Neural cell (in vitro differentiated cells): ENCODE measurements at regions not wholly inside any gene's neighbourhood (a gene's known extent, or its start where the extent isn't known, plus 50 kb on each side); places are given as distances from the start of the nearest gene placed in this dataset.

ENCODE experiments used
- EP300 ChIP-seq: fragments of 450-650 bp; conservative IDR thresholded peaks from 2 replicates; pipeline ENCODE4 v1.6.1; 2014; ENCODE audit warnings: antibody characterized with exemption, mild to moderate bottlenecking, moderate library complexity; ENCODE audit not compliant: poor library complexity, severe bottlenecking
- EZH2 ChIP-seq: fragments of 200-600, 300-800 bp; shearing (Covaris generic), sonication (generic); IDR thresholded peaks from 2 replicates; pipeline ENCODE4 v1.6.1; 2014; ENCODE audit warnings: antibody characterized with exemption, low read length, borderline replicate concordance, mild to moderate bottlenecking; ENCODE audit not compliant: insufficient read depth, poor library complexity, severe bottlenecking
- MXI1 ChIP-seq: fragments of 450-650 bp; conservative IDR thresholded peaks from 2 replicates; pipeline ENCODE4 v1.6.1; 2014; ENCODE audit warnings: antibody characterized with exemption, mild to moderate bottlenecking; ENCODE audit not compliant: poor library complexity, severe bottlenecking
- POLR2AphosphoS5 ChIP-seq: IDR thresholded peaks from 2 replicates; pipeline ENCODE4 v1.6.1; 2012
- RAD21 ChIP-seq: fragments of 450-650 bp; conservative IDR thresholded peaks from 2 replicates; pipeline ENCODE4 v1.6.1; 2014; ENCODE audit warnings: antibody characterized with exemption, mild to moderate bottlenecking, moderate library complexity
- SMC3 ChIP-seq: fragments of 450-650 bp; conservative IDR thresholded peaks from 2 replicates; pipeline ENCODE4 v1.6.1; 2014; ENCODE audit warnings: antibody characterized with exemption, mild to moderate bottlenecking, moderate library complexity; ENCODE audit not compliant: poor library complexity
- TAF1 ChIP-seq: IDR thresholded peaks from 2 replicates; pipeline ENCODE4 v1.6.1; 2012; ENCODE audit warnings: low read depth
- TF ChIP-seq, protein P1 (sequence below): fragments of 450-650 bp; IDR thresholded peaks from 2 replicates; pipeline ENCODE4 v1.5.1; 2014; ENCODE audit warnings: antibody characterized with exemption, mild to moderate bottlenecking, moderate library complexity; ENCODE audit not compliant: poor library complexity, severe bottlenecking
- TF ChIP-seq, protein P2 (sequence below): IDR thresholded peaks from 2 replicates; pipeline ENCODE4 v1.6.1; 2012; ENCODE audit warnings: borderline replicate concordance

DNA sequence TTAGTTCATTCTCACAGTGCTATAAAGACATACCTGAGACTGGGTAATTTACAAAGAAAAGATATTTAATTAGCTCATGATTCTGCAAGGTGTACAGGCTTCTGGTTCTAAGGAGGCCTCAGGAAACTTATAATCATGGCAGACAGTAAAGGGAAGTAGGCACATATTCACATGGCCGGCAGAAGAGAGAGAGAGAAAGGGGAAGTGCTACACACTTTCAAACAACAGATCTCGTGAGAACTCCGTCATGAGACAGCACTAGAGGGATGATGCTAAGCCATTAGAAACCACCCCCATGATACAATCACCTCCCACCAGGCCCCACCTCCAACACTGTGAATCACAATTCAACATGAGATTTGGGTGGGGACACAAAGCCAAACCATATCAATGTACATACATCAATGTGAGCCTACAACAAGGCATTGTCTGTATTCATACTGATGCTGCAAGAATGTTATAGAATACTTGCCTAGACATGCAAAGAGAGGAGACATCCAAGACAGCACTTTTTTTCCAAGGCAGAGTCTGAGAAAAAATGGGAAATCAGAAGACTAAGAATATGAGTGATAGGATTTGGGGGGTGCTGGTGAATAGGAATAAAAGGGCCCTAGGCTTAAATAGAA is 114.8 kb upstream of the XYLT1 start:
- TF ChIP-seq POLR2AphosphoS5 (no peak), RAD21 (no peak), TAF1 (no peak), EP300 (no peak), EZH2 (no peak), SMC3 (no peak), MXI1 (no peak)
- TF ChIP-seq, protein P1, sequence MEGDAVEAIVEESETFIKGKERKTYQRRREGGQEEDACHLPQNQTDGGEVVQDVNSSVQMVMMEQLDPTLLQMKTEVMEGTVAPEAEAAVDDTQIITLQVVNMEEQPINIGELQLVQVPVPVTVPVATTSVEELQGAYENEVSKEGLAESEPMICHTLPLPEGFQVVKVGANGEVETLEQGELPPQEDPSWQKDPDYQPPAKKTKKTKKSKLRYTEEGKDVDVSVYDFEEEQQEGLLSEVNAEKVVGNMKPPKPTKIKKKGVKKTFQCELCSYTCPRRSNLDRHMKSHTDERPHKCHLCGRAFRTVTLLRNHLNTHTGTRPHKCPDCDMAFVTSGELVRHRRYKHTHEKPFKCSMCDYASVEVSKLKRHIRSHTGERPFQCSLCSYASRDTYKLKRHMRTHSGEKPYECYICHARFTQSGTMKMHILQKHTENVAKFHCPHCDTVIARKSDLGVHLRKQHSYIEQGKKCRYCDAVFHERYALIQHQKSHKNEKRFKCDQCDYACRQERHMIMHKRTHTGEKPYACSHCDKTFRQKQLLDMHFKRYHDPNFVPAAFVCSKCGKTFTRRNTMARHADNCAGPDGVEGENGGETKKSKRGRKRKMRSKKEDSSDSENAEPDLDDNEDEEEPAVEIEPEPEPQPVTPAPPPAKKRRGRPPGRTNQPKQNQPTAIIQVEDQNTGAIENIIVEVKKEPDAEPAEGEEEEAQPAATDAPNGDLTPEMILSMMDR: no peak
- TF ChIP-seq, protein P2, sequence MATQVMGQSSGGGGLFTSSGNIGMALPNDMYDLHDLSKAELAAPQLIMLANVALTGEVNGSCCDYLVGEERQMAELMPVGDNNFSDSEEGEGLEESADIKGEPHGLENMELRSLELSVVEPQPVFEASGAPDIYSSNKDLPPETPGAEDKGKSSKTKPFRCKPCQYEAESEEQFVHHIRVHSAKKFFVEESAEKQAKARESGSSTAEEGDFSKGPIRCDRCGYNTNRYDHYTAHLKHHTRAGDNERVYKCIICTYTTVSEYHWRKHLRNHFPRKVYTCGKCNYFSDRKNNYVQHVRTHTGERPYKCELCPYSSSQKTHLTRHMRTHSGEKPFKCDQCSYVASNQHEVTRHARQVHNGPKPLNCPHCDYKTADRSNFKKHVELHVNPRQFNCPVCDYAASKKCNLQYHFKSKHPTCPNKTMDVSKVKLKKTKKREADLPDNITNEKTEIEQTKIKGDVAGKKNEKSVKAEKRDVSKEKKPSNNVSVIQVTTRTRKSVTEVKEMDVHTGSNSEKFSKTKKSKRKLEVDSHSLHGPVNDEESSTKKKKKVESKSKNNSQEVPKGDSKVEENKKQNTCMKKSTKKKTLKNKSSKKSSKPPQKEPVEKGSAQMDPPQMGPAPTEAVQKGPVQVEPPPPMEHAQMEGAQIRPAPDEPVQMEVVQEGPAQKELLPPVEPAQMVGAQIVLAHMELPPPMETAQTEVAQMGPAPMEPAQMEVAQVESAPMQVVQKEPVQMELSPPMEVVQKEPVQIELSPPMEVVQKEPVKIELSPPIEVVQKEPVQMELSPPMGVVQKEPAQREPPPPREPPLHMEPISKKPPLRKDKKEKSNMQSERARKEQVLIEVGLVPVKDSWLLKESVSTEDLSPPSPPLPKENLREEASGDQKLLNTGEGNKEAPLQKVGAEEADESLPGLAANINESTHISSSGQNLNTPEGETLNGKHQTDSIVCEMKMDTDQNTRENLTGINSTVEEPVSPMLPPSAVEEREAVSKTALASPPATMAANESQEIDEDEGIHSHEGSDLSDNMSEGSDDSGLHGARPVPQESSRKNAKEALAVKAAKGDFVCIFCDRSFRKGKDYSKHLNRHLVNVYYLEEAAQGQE: no peak
